Activated T-cell treated with anti-CD3 and anti-CD28 coated beads for 4 hours (primary cell): ENCODE measurements at regions not wholly inside any gene's neighbourhood (a gene's known extent, or its start where the extent isn't known, plus 50 kb on each side); places are given as distances from the start of the nearest gene placed in this dataset.
"Not testable (repeated sequence)": the region's sequence is repeated elsewhere in the genome, so short reads cannot be mapped to it uniquely, and the experiment has no call there.

Source experiments
- DNase-seq: peaks from one replicate; pipeline ENCODE4 v3.0.0-alpha.2; 2020

GRCh38 chr1:82386365-82387011 is 585.8 kb downstream of the ADGRL2 start:
- no peak for DNase-seq

GRCh38 chr1:82384776-82385175 is 584.0 kb downstream of the ADGRL2 start:
- DNase-seq = no peak

- DNase-seq = no peak
Measured at GRCh38 chr1:82377201-82377884, 576.6 kb downstream of the ADGRL2 start.

- DNase-seq = no peak
Measured at GRCh38 chr1:82373710-82374109, 573.0 kb downstream of the ADGRL2 start.

GRCh38 chr1:82371844-82372498 is 571.2 kb downstream of the ADGRL2 start:
- no peak for DNase-seq

- no peak for DNase-seq
Measured at GRCh38 chr1:82367456-82367855, 566.7 kb downstream of the ADGRL2 start.

GRCh38 chr1:82366689-82367088 is 566.0 kb downstream of the ADGRL2 start:
- no peak for DNase-seq

GRCh38 chr1:82359541-82359940 is 558.8 kb downstream of the ADGRL2 start:
- not testable (repeated sequence) for DNase-seq

GRCh38 chr1:82358706-82359105 is 558.0 kb downstream of the ADGRL2 start:
- not testable (repeated sequence) for DNase-seq

- DNase-seq = not testable (repeated sequence)
Measured at GRCh38 chr1:82354546-82354945, 553.8 kb downstream of the ADGRL2 start.

GRCh38 chr1:82348487-82348886 is 547.8 kb downstream of the ADGRL2 start:
- no peak for DNase-seq

- no peak for DNase-seq
Measured at GRCh38 chr1:82346141-82346540, 545.4 kb downstream of the ADGRL2 start.

GRCh38 chr1:82343381-82343780 is 542.6 kb downstream of the ADGRL2 start:
- no peak for DNase-seq

- no peak for DNase-seq
Measured at GRCh38 chr1:82337635-82338034, 536.9 kb downstream of the ADGRL2 start.

- no peak for DNase-seq
Measured at GRCh38 chr1:82330330-82330729, 529.6 kb downstream of the ADGRL2 start.

GRCh38 chr1:82329226-82329625 is 528.5 kb downstream of the ADGRL2 start:
- DNase-seq = no peak

GRCh38 chr1:82323144-82323841 is 522.6 kb downstream of the ADGRL2 start:
- no peak for DNase-seq

GRCh38 chr1:82321794-82322193 is 521.1 kb downstream of the ADGRL2 start:
- no peak for DNase-seq

GRCh38 chr1:82319546-82319945 is 518.8 kb downstream of the ADGRL2 start:
- DNase-seq = no peak

GRCh38 chr1:82318921-82319320 is 518.2 kb downstream of the ADGRL2 start:
- no peak for DNase-seq

GRCh38 chr1:82318265-82318664 is 517.5 kb downstream of the ADGRL2 start:
- no peak for DNase-seq

- DNase-seq = no peak
Measured at GRCh38 chr1:82317671-82318070, 516.9 kb downstream of the ADGRL2 start.

- DNase-seq = no peak
Measured at GRCh38 chr1:82299656-82300055, 498.9 kb downstream of the ADGRL2 start.

GRCh38 chr1:82299056-82299455 is 498.3 kb downstream of the ADGRL2 start:
- DNase-seq = no peak
